ENCODE measurements at regions not wholly inside any gene's neighbourhood (a gene's known extent, or its start where the extent isn't known, plus 50 kb on each side); places are given as distances from the start of the nearest gene placed in this dataset.

GRCh38 chr1:239543873-239544272 is 157.5 kb downstream of the CHRM3 start:
- Histone ChIP-seq H3K9me3 (no peaks in the 10 kb centered on the region), H3K27ac (no peak overlapping the region), H3K4me1 (no peaks in the 10 kb centered on the region), H3K4me3 (no peak overlapping the region), H3K4me2 (no peak overlapping the region)
- ATAC-seq = no peak
- CTCF ChIA-PET = no interaction called here
- no peak for FAIRE-seq
- WGBS (ENCODE audit: missing lambda C conversion rate) = 59% methylated on average over 2 of the region's 2 CpGs
- no peak for TF ChIP-seq HMGXB4 (CRISPR knock-in tag; IDR thresholded peaks at IDR 0.05; ENCODE audit: borderline replicate concordance)
- no peak for TF ChIP-seq SREBF2 (IDR thresholded peaks at IDR 0.05)
- no peak for TF ChIP-seq HDAC2 (IDR thresholded peaks at IDR 0.05)
- no peak for TF ChIP-seq JUNB (IDR thresholded peaks at IDR 0.05)
- TF ChIP-seq, protein P1, sequence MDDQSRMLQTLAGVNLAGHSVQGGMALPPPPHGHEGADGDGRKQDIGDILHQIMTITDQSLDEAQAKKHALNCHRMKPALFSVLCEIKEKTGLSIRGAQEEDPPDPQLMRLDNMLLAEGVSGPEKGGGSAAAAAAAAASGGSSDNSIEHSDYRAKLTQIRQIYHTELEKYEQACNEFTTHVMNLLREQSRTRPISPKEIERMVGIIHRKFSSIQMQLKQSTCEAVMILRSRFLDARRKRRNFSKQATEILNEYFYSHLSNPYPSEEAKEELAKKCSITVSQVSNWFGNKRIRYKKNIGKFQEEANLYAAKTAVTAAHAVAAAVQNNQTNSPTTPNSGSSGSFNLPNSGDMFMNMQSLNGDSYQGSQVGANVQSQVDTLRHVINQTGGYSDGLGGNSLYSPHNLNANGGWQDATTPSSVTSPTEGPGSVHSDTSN (IDR thresholded peaks at IDR 0.05) = no peak
- TF ChIP-seq JUN (IDR thresholded peaks at IDR 0.05) = no peak
- TF ChIP-seq NPAS2 (CRISPR knock-in tag; IDR thresholded peaks at IDR 0.05; ENCODE audit: borderline replicate concordance) = no peak
- no peak for TF ChIP-seq KDM1A (IDR thresholded peaks at IDR 0.05; ENCODE audit: low read depth)
- no peak for TF ChIP-seq TP53 (CRISPR knock-in tag; IDR thresholded peaks at IDR 0.05)
- no peak for TF ChIP-seq RNF2 (IDR thresholded peaks at IDR 0.05; ENCODE audit: borderline replicate concordance, low read depth)
- no peak for TF ChIP-seq CBX8 (IDR thresholded peaks at IDR 0.05)
- TF ChIP-seq, protein P2, sequence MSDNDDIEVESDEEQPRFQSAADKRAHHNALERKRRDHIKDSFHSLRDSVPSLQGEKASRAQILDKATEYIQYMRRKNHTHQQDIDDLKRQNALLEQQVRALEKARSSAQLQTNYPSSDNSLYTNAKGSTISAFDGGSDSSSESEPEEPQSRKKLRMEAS (IDR thresholded peaks at IDR 0.05) = no peak
- TF ChIP-seq NFE2L2 (conservative IDR thresholded peaks at IDR 0.05; ENCODE audit: low read length) = no peak
- TF ChIP-seq RFX5 (IDR thresholded peaks at IDR 0.05) = no peak
- TF ChIP-seq, protein P3, sequence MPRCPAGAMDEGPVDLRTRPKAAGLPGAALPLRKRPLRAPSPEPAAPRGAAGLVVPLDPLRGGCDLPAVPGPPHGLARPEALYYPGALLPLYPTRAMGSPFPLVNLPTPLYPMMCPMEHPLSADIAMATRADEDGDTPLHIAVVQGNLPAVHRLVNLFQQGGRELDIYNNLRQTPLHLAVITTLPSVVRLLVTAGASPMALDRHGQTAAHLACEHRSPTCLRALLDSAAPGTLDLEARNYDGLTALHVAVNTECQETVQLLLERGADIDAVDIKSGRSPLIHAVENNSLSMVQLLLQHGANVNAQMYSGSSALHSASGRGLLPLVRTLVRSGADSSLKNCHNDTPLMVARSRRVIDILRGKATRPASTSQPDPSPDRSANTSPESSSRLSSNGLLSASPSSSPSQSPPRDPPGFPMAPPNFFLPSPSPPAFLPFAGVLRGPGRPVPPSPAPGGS (IDR thresholded peaks at IDR 0.05) = no peak
- TF ChIP-seq CHD2 (IDR thresholded peaks at IDR 0.05; ENCODE audit: low read length, partially characterized antibody) = no peak
- TF ChIP-seq KDM5A (IDR thresholded peaks at IDR 0.05) = no peak
- POLR2A ChIA-PET = no interaction called here
- DNase-seq (ENCODE audit: low read depth in 1 of 2, low spot score in 1 of 2) = no peak

DNA sequence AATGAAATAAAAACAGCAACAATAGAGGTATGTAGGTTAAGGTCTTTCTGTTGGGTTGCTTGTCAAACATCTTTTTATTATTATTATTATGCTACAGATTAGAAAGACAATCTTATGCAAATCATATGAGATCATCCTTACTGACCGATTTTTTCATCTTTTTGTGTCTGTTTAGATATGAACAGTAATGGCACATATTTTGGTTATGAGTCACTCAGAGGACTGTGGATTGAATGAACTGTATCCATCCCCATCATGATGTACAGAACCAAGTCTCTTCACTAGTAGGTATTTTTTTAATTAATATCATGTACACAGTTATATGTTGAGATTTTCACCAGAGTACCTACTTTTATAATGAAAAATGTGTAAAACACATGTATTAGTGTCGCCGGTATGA is 159.1 kb downstream of the CHRM3 start:
- 55% methylated on average over 3 of the region's 3 CpGs for WGBS (ENCODE audit: missing lambda C conversion rate)
- TF ChIP-seq CBX8 (IDR thresholded peaks at IDR 0.05) = no peak
- Histone ChIP-seq H3K4me2 (no peak overlapping the region), H3K27ac (no peak overlapping the region), H3K4me1 (no peaks in the 10 kb centered on the region), H3K4me3 (no peak overlapping the region), H3K9me3 (no peaks in the 10 kb centered on the region)
- ATAC-seq = no peak
- no peak for DNase-seq (ENCODE audit: low read depth in 1 of 2, low spot score in 1 of 2)
- no peak for FAIRE-seq
- ChIA-PET POLR2A (no interaction called here), CTCF (no interaction called here)

- ChIA-PET CTCF (no interaction called here), POLR2A (no interaction called here)
- Histone ChIP-seq H3K4me3 (no peak overlapping the region), H3K4me2 (no peak overlapping the region), H3K27ac (no peak overlapping the region), H3K4me1 (no peaks in the 10 kb centered on the region), H3K9me3 (no peaks in the 10 kb centered on the region)
- DNase-seq (ENCODE audit: low read depth in 1 of 2, low spot score in 1 of 2) = no peak
- no peak for ATAC-seq
- no peak for TF ChIP-seq HOXA7 (CRISPR knock-in tag; IDR thresholded peaks at IDR 0.05)
- no peak for TF ChIP-seq JUN (IDR thresholded peaks at IDR 0.05)
- TF ChIP-seq CHD4 (IDR thresholded peaks at IDR 0.05; ENCODE audit: borderline replicate concordance) = no peak
- TF ChIP-seq, protein P4, sequence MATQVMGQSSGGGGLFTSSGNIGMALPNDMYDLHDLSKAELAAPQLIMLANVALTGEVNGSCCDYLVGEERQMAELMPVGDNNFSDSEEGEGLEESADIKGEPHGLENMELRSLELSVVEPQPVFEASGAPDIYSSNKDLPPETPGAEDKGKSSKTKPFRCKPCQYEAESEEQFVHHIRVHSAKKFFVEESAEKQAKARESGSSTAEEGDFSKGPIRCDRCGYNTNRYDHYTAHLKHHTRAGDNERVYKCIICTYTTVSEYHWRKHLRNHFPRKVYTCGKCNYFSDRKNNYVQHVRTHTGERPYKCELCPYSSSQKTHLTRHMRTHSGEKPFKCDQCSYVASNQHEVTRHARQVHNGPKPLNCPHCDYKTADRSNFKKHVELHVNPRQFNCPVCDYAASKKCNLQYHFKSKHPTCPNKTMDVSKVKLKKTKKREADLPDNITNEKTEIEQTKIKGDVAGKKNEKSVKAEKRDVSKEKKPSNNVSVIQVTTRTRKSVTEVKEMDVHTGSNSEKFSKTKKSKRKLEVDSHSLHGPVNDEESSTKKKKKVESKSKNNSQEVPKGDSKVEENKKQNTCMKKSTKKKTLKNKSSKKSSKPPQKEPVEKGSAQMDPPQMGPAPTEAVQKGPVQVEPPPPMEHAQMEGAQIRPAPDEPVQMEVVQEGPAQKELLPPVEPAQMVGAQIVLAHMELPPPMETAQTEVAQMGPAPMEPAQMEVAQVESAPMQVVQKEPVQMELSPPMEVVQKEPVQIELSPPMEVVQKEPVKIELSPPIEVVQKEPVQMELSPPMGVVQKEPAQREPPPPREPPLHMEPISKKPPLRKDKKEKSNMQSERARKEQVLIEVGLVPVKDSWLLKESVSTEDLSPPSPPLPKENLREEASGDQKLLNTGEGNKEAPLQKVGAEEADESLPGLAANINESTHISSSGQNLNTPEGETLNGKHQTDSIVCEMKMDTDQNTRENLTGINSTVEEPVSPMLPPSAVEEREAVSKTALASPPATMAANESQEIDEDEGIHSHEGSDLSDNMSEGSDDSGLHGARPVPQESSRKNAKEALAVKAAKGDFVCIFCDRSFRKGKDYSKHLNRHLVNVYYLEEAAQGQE (IDR thresholded peaks at IDR 0.05) = no peak
- no peak for TF ChIP-seq RARB (CRISPR knock-in tag; IDR thresholded peaks at IDR 0.05)
- TF ChIP-seq, protein P5, sequence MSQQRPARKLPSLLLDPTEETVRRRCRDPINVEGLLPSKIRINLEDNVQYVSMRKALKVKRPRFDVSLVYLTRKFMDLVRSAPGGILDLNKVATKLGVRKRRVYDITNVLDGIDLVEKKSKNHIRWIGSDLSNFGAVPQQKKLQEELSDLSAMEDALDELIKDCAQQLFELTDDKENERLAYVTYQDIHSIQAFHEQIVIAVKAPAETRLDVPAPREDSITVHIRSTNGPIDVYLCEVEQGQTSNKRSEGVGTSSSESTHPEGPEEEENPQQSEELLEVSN (IDR thresholded peaks at IDR 0.05; ENCODE audit: borderline replicate concordance, low read depth) = no peak
- TF ChIP-seq, protein P3 (IDR thresholded peaks at IDR 0.05) = no peak
- 77% methylated on average over 2 of the region's 2 CpGs for WGBS (ENCODE audit: missing lambda C conversion rate)
- FAIRE-seq = no peak
These were observed 161.6 kb downstream of the CHRM3 start for GRCh38 chr1:239547987-239548386.

Data from A549 (cell line).